Retina (tissue), 1 donor: ENCODE measurements at regions not wholly inside any gene's neighbourhood (a gene's known extent, or its start where the extent isn't known, plus 50 kb on each side); places are given as distances from the start of the nearest gene placed in this dataset.
"Not testable (repeated sequence)": the region's sequence is repeated elsewhere in the genome, so short reads cannot be mapped to it uniquely, and the experiment has no call there.

Experiments
- DNase-seq: peaks from one replicate; pipeline ENCODE4 v3.0.0-alpha.2; 2016

DNA sequence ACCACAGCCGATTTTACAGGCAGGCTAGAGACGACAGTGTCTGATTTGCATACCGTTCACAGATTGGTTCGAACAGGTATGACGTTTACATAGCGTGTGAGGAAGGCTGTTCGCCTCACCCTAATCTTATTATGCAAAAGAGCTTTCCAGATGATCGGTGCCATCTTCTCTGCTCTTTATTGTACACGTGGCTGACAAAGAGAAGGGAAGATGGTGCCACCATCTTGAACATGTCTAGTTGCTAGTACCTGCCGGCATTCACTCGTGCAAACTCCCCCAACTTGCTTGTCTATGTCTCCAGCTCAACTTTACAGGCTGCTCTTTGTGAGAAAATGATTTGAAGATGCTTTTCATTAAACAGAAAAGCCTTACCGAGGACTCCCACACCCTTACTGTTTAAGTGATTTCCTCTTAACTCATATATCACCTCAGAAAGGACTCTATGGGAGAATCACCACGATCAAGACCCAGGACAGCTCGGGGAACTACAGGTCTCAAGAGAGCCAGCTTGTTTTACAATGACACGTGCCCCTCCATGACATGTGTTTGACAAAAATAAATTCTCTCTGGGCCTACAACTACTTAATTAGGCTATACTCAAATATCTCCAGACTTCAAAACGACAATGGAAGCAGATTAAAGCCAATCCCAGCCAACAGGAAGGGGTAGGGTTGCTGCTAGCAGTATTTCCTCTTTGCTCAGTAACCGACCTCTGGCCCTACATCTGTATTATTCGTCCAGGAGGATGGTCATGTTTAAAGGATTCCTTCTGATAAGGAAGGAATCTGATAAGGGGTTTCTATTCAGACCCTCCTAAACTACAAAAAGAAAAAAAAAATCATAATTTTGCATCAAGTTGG is 480.6 kb downstream of the TMEM114 start:
- no peak for DNase-seq

DNA sequence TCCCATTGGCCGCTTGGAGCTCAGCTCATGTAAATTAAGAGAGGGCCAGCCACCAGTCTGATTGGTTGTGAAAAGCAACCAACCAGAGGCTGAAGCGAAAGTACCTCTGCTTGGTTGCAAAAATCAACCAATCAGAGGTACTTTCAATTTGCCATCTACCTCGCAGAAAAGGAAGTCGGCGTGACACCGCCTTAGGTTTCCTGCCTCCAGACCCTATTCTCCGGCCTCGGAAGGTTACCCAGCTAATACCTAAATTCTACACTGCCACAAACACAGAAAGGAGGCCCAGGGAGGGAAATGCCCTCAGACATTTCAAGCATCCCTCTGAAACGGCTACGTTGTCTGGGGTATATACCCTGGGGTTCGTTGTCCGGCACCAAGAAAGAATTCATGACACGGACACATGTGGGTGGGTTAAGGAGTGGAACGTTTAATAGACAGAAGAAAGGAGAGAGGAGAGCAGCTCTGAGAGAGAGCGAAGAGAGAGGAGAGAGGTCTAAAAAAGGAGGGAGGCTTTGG is 481.3 kb downstream of the TMEM114 start:
- DNase-seq = no peak

DNA sequence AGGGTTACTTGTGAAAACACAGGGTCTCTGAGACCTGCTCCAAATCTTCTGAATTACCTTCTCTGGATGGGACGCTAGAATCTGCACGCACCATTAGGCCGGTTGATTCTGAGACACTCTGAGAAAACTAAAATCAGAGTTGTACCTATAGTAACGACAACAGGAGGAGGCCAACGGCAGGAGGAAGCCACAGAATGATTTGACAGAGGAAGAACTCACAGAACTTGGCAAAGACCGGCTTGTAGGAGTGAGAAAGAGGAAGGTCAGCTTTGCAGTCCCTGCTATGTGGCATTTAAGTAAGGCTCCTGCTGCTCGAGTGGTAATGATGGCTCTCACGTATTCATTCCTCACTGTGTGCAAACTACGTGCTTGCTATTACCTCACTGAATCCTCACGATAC is 483.0 kb downstream of the TMEM114 start:
- DNase-seq = no peak

DNA sequence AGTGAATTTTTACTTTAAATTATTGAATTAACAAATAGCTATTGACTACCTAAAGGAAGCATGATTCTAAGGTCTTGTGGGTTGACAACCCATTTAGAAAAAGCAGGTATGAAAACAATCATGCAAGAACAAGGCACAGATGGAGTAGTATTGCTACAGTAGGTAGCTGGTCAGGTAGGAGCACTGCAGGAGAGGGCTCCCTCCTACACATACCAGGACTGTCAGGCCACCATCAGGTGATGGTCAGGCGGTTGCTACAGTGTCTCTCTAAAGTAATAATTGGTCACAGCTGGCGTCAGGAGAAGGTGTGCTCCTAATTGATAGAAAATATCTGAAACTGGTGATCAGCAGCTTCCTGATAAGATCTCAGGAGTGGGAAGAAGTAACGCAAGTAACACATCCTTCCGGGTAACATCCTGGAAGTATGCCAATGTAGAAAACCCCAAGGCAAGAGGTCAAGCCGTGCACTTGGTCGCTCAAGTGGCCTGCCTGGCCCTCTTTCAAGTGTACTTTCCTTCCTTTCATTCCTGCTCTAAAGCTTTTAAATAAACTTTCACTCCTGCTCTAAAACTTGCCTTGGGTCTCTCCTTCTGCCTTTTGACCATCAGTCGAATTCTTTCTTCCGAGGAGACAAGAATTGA is 486.5 kb downstream of the TMEM114 start:
- no peak for DNase-seq

DNA sequence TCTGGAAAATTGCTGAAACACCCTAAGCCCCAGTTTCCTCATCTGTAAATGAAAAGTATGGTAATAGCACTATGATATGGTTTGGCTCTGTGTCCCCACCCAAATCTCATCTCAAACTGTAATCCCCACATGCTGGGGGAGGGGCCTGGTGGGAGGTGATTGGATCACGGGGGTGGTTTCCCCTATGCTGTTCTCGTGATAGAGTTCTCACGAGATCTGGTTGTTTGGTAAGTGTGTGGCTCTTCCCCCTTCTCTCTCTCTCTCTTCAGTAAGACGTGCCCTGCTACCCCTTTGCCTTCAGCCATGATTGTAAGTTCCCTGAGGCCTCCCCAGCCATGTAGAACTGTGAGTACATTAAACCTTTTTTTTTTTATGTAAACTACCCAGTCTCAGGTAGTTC is 490.7 kb downstream of the TMEM114 start:
- DNase-seq = no peak

DNA sequence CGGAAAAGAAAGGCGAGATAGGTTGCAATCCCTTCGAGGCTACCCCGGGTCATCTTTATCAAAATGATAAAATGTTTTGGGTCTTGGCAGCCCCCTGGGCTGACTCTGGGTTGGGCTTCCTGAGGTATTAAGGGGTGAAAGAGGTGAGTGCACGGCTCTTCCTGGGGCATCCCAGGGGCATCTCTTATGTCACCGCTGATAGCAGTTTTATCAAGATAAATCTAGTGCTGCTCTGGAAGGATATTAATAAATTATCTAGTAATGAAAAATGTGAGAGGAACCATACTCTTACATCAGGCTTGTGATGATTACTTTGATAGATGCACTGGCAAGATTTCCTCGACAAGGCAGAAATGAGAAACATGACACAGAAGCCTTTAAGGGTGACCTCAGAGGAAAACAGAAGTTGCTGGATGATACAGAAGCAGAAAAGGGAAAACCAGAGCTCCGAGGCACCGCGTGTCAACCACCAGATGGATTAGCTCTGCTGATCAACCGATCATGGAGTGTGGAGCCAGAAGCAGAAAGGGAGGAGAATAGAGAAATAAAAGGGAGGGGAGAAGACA is 491.3 kb downstream of the TMEM114 start:
- DNase-seq = peak; percentile 9

DNA sequence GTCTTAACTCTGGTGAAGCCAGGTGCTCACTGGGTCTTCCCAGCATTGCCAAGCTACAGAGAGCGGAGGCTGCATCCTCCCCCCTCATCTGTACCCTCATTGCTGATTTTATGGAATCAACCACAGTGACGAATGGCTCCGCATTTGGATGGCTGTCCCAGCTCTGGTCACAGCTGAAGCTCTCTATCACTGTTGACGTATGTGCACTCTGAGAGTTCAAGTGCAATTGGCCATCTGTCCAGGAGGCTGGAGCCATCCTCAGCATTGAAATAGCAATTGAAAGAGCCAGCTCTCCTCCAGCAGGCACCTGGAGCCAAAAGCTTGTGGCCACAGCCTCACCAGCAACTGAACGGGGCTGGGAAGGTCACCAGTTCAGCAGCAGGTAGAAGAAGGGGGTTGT is 494.1 kb downstream of the TMEM114 start:
- DNase-seq = peak; percentile 6

DNA sequence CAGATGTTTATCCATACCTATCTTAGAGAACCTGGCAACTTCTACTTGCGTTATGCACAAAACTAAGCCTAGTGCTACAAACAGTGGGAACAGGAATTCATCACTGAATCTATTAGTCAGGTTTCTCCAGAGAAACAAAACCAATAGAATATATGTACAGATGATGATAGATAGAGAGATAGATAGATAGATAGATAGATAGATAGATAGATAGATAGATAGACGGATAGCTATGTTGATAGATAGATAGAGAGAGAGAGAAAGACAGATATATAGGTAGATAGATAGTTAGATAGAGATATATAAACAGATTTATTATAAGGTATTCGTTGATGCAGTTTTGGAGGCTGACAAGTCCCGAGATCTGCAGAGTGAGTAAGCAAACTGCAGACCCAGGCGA is 495.6 kb downstream of the TMEM114 start:
- DNase-seq = no peak

DNA sequence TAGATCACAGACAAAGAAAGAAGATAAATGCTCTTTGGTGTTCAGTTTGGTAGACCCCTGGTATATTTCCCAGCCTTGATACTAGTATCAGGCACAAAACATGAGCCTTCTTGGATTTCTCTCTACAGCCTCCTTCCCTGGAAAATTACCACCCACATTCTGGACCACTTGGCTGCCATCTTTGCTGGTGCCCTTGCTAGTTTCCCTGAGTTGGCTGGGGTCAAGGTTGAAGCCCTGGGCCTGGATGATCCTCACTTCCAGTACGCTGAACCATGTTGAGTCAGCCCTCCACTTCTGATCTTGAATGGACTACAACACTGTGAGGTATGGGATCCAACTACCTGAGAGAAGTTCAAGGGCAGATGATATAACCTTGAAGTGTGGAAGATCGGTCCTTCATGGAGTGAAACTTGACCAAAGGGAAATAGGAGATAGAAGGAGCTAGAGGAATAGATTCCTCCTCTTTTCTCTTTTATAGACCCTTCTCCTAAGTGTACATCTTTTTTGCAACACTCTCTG is 501.4 kb downstream of the TMEM114 start:
- no peak for DNase-seq

DNA sequence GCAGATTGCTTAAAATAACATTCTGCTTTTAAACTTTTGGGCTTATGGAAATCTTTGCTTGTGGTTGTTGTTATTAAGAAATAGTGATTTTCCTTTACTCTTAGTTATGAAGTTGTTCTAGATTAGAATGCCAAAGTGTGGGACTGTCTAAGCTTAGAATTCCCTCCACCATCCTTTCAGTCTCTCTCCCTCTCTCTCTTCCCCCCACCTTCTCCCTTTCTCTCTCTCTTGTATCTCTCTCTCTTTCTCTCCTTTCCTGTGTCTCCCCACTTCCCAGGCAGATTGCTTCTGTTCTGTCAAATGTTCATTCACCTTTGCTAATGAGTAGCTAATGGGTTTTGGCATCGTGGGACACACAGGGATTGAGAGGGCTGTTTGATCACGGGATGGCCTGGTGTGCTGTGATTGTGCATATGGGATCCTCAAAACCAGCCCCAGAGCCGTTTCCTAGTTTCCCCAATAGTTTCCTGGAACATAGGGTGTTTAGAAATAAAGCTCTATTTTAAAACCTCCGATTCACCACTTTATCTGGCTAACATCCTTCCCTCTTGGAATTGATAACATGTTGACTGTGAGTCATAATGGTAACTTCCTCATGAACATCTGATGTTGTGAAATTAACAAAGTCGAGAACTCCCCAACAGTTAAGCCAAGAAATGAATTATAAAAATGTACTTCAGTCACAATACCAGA is 502.6 kb downstream of the TMEM114 start:
- no peak for DNase-seq

DNA sequence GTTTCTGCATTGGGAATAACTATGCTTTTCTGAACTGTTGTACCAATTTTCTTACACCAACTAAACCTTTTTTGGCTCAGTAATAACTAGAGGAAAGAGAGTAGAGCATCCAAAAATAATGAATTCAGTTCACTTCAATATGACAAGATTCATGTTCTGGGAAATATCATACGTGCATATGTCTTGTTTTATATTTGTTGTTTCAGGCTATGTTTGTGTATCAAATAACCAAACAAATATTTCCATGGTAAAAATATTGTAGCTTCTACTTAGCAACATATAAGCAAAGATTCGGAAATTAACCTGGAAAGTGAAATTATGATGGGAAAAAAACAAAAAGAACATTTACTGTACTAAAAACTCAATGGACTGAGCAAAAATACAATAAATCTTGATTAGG is 503.2 kb downstream of the TMEM114 start:
- DNase-seq = no peak

DNA sequence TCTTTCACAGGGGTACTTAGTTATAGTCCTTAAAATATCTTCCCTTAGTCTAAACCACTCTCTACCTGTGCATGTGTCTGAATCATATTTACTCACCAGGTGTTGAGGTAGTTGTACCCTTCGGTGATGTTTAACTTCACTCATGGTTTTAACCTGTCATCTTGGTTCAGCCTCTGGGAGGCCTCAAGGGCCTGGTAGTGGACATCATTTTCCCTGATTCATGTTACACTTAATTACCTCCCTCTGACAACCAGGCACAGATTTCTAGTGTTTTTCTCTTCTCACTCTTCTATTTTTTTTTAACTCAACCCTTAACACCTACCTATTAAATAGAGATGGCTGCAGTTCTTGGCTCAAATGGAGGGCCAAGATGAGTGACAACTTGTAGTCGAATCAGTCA is 505.4 kb downstream of the TMEM114 start:
- no peak for DNase-seq

DNA sequence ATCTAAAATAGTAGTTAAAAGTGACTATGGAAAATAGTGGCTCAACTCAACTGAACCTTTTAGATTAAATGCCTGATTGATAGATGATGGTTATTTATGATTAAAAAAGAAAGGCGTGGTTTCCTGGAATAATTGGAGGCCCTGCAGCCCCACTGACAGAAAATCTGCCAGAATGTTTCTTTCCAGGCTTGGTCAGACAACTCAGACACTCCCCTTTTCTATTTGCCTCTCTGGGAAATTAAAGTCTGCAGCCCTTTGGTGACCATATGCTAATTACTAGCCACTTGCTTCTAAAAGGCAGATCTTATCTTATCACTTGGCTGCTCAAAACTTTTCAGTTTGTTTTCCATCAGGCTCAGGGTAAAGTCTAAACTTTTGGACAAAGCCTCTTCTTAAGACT is 506.0 kb downstream of the TMEM114 start:
- DNase-seq = no peak

DNA sequence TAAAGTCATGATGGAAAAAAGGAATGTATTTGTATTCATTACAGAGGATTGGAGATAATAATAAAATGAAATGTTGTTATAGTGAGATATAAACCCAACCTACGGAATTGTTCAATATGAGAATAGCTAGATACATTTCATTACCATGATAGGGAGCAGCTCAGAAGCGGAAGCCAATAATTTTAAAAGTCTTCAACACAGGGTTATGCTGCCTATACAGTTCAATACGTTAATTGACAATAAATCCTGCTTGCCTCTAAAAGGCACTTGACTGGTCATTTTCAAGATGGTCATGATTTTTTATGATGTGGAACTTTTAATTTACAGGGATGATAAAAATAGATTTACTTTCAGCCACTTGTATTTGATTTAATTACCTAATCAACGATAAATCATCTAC is 506.8 kb downstream of the TMEM114 start:
- no peak for DNase-seq

DNA sequence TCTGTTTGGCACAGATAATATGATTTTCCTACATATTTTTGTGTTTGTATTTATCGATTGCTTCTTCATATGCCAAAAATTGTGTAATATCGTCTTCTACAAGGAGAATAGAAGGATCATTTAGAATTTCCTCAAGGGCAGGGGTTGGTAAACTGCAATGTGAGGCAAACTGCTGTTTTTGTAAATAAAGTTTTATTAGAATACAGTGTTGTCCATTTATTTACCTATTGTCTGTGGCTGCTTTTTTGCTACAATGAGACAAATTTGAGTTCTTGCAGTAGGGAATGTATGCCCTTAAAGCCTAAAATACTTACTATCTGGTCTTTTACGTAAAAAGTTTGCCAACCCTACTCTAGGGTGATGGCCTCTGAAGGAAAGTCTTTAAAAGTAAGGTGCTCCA is 509.5 kb downstream of the TMEM114 start:
- DNase-seq = no peak

DNA sequence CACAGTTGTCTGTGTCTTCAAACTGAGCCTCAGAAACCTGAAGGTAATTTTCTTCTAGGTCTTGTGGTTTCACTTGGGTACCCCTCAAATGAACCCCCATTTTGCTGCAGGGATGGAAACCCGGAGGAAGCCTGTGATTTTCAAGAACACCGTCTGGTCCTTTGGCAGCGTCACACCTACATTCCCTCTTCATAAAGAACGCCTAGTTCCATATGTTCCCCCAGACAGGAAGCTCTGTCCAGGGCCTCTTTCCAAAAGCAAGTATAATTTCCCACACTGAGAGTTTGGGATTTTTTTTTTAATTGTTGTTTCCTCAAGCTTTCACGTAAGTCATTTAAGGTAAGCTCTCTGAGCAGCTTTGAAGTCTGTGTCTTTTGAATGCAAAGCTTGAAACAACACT is 515.0 kb downstream of the TMEM114 start:
- no peak for DNase-seq

DNA sequence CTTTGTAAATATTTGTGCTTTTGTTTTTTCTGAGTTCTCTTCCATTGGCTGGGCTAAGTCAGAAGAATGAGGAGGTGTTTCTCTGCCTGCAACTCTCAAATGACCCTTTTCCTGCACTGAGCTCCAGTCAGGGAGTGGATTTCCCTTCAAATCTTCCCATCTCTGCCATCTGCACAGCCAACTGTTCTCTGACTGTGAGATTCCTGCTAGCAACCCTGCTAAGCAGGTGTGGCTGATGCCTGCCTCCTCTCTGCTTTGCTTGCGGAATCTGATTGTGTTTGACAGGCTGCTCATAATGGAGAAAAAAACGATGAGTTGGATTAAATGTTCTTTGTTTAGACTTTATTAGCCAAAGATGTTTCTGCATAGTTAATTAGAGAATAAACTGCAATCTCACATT is 519.8 kb downstream of the TMEM114 start:
- DNase-seq = peak; percentile 30

DNA sequence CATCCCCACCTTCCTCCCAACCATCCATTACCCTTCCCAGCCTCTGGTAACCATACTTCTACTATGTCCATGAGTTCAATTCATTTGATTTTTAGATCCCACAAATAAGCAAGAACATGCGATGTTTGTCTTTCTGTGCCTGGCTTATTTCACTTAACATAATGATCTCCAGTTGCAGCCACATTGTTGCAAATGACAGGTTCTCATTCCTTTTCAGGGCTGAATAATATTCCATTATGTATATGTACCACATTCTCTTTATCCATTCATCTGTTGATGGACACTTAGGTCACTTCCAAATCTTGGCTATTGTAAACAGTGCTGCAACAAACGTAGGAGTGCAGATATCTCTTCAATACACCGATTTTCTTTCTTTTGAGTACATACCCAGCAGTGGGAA is 522.1 kb downstream of the TMEM114 start:
- DNase-seq = not testable (repeated sequence)

DNA sequence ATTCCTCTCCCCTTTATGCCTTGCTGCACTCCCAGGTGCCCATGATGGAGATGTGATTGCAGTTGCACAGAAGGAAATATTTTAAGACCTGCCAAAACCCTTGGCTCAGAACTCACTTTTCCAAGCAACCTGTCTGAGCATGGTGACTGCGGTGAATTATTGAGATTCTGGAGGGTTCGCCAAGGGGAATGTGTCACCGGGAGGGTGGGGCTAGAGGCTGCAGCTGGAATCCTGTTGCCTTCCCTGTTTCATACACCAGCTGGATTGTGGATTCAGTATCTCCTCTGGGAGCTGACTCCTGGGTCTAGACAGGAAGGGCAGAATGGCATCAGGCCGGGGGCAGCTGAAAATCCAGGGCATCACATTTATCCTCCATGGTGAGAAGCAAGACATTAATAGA is 527.2 kb downstream of the TMEM114 start:
- no peak for DNase-seq

DNA sequence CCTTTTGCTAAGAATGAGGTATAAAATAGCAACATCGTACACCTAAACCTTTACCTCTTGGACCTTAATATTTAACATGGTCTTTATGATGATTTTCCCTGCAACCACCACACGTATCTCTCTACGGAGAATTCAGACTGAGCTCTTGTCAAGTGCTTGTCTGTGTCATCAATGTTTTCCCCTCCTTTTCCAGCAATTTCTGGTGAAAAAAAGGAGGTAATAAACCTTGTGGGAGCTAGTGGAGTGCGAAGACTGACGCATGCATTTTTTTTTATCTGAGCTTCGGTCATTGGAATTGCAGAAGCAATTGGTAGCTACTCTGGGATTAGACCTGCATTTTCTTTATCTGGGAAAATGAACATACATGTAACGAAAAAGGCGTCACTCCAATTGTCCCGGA is 527.6 kb downstream of the TMEM114 start:
- no peak for DNase-seq

DNA sequence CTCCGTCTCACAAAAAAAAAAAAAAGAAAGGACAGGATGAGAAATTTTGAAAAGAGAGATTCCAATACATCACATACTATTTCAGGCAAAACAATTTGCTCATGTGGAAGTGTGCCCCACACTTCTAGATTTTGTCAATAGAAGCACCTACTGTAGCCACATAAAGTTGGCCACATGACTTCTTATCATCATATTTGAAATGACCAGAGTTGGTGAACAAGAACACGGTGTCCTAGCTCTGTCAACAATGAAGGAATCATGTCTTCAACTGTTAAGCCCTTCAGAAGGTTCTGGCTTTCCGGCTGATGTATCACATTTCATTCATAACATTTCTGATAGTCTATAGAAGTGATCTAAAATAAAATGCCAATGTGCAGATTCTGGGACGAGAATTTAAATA is 534.5 kb downstream of the TMEM114 start:
- no peak for DNase-seq

DNA sequence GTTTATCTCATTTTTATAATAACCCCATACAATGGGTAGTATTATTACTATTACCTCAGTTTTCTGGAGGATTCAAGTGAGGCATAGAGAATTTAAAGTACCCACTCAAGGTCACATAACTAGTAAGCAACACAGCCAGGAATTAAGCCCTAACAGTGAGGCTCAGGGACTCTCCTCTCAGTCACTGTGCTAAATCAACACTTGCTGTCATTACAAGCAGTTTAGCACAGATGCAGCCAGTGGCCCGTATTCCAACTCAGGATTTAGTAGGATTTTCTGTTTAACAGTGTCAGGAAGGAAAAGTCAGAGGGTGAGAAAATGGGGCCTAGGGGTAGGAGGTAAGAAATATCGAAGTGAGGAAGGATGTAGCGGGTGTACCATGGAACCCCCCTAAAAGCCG is 536.9 kb downstream of the TMEM114 start:
- no peak for DNase-seq

DNA sequence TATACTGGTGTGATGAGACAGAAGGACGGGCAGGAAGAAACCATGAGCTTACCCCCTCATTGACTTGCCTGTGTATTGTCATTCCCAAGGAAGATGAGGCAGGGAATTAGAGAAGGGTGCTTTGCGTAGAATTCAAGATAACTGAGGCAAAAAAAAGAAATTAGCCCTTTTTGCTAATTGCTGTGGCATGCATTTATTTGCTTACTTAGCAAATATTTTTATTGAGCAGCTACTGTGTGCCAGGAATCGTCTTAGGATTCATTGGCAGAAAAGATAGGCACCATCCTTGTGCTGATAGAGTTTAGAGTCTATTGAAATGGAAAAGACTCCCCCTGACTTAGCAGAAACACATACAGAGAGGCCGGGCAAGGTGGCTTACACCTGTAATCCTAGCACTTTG is 541.9 kb downstream of the TMEM114 start:
- DNase-seq = no peak
